AG10803 (cell line): ENCODE measurements at regions not wholly inside any gene's neighbourhood (a gene's known extent, or its start where the extent isn't known, plus 50 kb on each side); places are given as distances from the start of the nearest gene placed in this dataset.
"Not testable (repeated sequence)": the region's sequence is repeated elsewhere in the genome, so short reads cannot be mapped to it uniquely, and the experiment has no call there.

Experiments
- DNase-seq: peaks from one replicate; pipeline ENCODE4 v3.0.0; 2010; ENCODE audit warnings: low read depth
- H3K4me3 ChIP-seq: 2 replicates; pipeline ENCODE4 v1.5.1; 2011; ENCODE audit warnings: mild to moderate bottlenecking, low read length, control low read depth
- CTCF ChIP-seq: conservative IDR thresholded peaks from 2 replicates; pipeline ENCODE4 v1.5.1; 2011; ENCODE audit warnings: mild to moderate bottlenecking, low read length, control low read depth, inconsistent platforms

- no peak for DNase-seq
- no peak for TF ChIP-seq CTCF
- no peak overlapping the region for H3K4me3 ChIP-seq
These were observed 111.6 kb upstream of the UST start for GRCh38 chr6:148635070-148635743.

GRCh38 chr6:148641836-148642235, 105.0 kb upstream of the UST start:
- peak; percentile 61 for DNase-seq
- not testable (repeated sequence) for H3K4me3 ChIP-seq

- not testable (repeated sequence) for H3K4me3 ChIP-seq, DNase-seq
These were observed 103.6 kb upstream of the UST start for GRCh38 chr6:148643208-148643607.

- DNase-seq, H3K4me3 ChIP-seq: not testable (repeated sequence)
These were observed 101.8 kb upstream of the UST start for GRCh38 chr6:148645049-148645448.

GRCh38 chr6:148648754-148649453, 97.9 kb upstream of the UST start:
- H3K4me3 ChIP-seq: no peak overlapping the region
- no peak for DNase-seq
- no peak for TF ChIP-seq CTCF

- DNase-seq: no peak
- no peak overlapping the region for H3K4me3 ChIP-seq
- no peak for TF ChIP-seq CTCF
These were observed 97.3 kb upstream of the UST start for GRCh38 chr6:148649454-148649963.

- DNase-seq: no peak
- TF ChIP-seq CTCF: no peak
- H3K4me3 ChIP-seq: no peak overlapping the region
These were observed 95.8 kb upstream of the UST start for GRCh38 chr6:148650941-148651505.

GRCh38 chr6:148652205-148652604, 94.6 kb upstream of the UST start:
- no peak overlapping the region for H3K4me3 ChIP-seq
- no peak for DNase-seq
- TF ChIP-seq CTCF: no peak
